ENCODE measurements at regions not wholly inside any gene's neighbourhood (a gene's known extent, or its start where the extent isn't known, plus 50 kb on each side); places are given as distances from the start of the nearest gene placed in this dataset.

DNA sequence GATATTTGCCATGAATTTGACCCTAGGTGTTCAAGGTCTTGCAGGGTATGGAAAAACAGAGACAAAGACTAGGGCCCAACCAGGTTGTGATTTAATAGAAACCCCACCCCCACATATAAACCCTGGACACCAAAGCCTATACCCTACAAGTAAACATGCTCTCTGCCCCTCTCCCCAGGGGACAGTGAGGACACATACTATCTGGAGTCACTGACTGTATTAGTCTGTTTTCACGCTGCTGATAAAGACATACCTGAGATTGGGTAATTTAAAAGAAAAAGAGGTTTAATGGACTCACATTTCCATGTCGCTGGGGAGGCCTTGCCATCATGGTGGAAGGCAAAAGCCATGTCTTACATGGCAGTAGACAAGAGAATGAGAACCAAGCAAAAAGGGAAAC lies 88.3 kb downstream of the RAP2A start:
- no peak for TF ChIP-seq EZH2 (IDR thresholded peaks at IDR 0.05; ENCODE audit: insufficient read depth, poor library complexity, severe bottlenecking)
- TF ChIP-seq EZH2phosphoT487 (IDR thresholded peaks at IDR 0.05; ENCODE audit: insufficient read depth, low read depth): no peak
